ENCODE measurements at regions not wholly inside any gene's neighbourhood (a gene's known extent, or its start where the extent isn't known, plus 50 kb on each side); places are given as distances from the start of the nearest gene placed in this dataset.

DNA sequence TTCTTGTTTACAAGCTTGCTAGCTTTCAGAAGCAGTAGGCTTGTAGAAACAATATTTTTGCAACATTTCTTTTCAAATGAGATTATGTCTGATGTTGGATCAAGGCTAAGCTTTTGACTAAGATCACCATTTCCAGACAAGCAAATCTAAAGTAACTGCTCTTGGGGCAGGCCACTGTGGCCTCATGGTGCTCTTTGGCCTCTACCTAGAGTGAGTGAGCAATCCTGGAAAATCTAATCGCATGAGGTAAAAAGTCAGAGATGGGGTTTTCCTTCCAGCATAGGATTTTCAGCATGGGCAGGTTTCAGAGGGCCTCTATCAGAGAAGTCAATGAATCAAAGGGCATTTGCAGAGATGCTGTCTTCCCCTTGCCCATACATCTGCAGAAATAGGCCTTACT is 331.9 kb downstream of the OMA1 start:
- TF ChIP-seq, protein P1, sequence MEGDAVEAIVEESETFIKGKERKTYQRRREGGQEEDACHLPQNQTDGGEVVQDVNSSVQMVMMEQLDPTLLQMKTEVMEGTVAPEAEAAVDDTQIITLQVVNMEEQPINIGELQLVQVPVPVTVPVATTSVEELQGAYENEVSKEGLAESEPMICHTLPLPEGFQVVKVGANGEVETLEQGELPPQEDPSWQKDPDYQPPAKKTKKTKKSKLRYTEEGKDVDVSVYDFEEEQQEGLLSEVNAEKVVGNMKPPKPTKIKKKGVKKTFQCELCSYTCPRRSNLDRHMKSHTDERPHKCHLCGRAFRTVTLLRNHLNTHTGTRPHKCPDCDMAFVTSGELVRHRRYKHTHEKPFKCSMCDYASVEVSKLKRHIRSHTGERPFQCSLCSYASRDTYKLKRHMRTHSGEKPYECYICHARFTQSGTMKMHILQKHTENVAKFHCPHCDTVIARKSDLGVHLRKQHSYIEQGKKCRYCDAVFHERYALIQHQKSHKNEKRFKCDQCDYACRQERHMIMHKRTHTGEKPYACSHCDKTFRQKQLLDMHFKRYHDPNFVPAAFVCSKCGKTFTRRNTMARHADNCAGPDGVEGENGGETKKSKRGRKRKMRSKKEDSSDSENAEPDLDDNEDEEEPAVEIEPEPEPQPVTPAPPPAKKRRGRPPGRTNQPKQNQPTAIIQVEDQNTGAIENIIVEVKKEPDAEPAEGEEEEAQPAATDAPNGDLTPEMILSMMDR (IDR thresholded peaks at IDR 0.05), result no peak
- Histone ChIP-seq H3K36me3 (no peaks in the 10 kb centered on the region), H3K4me1 (ENCODE audit: control insufficient read depth in 1 of 2, low read depth in 2 of 2) (no peaks in the 10 kb centered on the region), H3K9me3 (no peaks in the 10 kb centered on the region), H3K27me3 (replicated peaks; ENCODE audit: insufficient read depth) (no peaks in the 10 kb centered on the region), H3K4me3 (no peak overlapping the region), H3K27ac (no peak overlapping the region)
- DNase-seq (ENCODE audit: low spot score), result no peak
- ATAC-seq (ENCODE audit: insufficient number of reproducible peaks, low FRiP score, low read depth), result no peak

GRCh38 chr1:58211869-58212268 is 334.7 kb downstream of the OMA1 start:
- no peak overlapping the region for H3K4me3 ChIP-seq
- no peaks in the 10 kb centered on the region for H3K4me1 ChIP-seq (ENCODE audit: control insufficient read depth in 1 of 2, low read depth in 2 of 2)
- ATAC-seq (ENCODE audit: insufficient number of reproducible peaks, low FRiP score, low read depth) (no peak), DNase-seq (ENCODE audit: low spot score) (no peak)
- H3K27ac ChIP-seq, result no peak overlapping the region
- no peaks in the 10 kb centered on the region for H3K9me3 ChIP-seq
- no peaks in the 10 kb centered on the region for H3K36me3 ChIP-seq
- no peaks in the 10 kb centered on the region for H3K27me3 ChIP-seq (replicated peaks; ENCODE audit: insufficient read depth)
- TF ChIP-seq, protein P1 (IDR thresholded peaks at IDR 0.05), result no peak

DNA sequence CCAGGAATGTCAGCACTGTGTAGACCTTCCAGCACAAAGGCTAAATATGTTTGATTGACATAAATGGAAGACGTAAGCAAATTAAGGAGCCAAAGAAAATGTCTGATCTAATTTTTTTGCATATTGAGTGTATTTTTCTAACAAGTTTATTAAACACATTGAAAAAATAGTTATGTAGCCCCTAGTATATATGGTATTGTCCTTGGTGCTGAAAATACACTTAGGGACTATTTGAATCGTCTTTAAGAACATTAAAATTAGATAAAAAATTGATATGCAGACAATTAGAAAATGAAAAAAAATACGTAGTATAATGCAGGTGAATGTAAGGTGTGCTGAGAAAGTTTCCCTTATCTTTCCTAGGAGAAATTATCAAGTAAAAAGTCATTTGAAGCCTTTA is 337.0 kb downstream of the OMA1 start:
- Histone ChIP-seq H3K4me1 (ENCODE audit: control insufficient read depth in 1 of 2, low read depth in 2 of 2) (no peaks in the 10 kb centered on the region), H3K36me3 (no peaks in the 10 kb centered on the region), H3K9me3 (no peaks in the 10 kb centered on the region), H3K27ac (no peak overlapping the region), H3K4me3 (no peak overlapping the region), H3K27me3 (replicated peaks; ENCODE audit: insufficient read depth) (no peaks in the 10 kb centered on the region)
- no peak for DNase-seq (ENCODE audit: low spot score)
- TF ChIP-seq, protein P1 (IDR thresholded peaks at IDR 0.05), result no peak
- ATAC-seq (ENCODE audit: insufficient number of reproducible peaks, low FRiP score, low read depth), result no peak

- DNase-seq (ENCODE audit: low spot score), result no peak
- Histone ChIP-seq H3K36me3 (no peaks in the 10 kb centered on the region), H3K4me1 (ENCODE audit: control insufficient read depth in 1 of 2, low read depth in 2 of 2) (no peaks in the 10 kb centered on the region), H3K9me3 (no peaks in the 10 kb centered on the region), H3K27ac (no peak overlapping the region), H3K27me3 (replicated peaks; ENCODE audit: insufficient read depth) (no peaks in the 10 kb centered on the region), H3K4me3 (no peak overlapping the region)
- TF ChIP-seq, protein P1 (IDR thresholded peaks at IDR 0.05), result no peak
- ATAC-seq (ENCODE audit: insufficient number of reproducible peaks, low FRiP score, low read depth), result no peak
These were observed 339.8 kb downstream of the OMA1 start for GRCh38 chr1:58206749-58207148.

DNA sequence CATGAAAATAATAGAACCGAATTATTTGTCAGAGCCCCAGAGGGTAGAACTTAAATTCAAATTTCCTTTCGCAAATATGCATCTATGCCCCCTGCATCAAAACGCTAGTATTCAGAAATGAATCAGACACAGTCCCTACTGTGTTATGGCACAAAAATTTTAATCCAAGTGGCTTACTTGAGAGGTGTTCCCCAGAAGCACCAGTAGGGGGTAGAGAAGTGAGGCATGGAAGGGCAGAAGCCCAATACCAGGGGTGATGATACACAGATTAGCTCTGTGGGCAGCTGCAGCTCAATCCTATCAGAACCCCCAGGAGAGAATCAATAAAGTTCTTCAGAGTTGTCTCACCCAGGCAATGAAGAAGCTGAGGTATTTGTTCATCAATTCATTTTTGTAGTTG is 342.2 kb downstream of the OMA1 start:
- TF ChIP-seq, protein P1 (IDR thresholded peaks at IDR 0.05), result no peak
- no peaks in the 10 kb centered on the region for H3K9me3 ChIP-seq
- no peaks in the 10 kb centered on the region for H3K27me3 ChIP-seq (replicated peaks; ENCODE audit: insufficient read depth)
- no peak overlapping the region for H3K27ac ChIP-seq
- no peaks in the 10 kb centered on the region for H3K36me3 ChIP-seq
- no peak overlapping the region for H3K4me3 ChIP-seq
- DNase-seq (ENCODE audit: low spot score) (no peak), ATAC-seq (ENCODE audit: insufficient number of reproducible peaks, low FRiP score, low read depth) (no peak)
- H3K4me1 ChIP-seq (ENCODE audit: control insufficient read depth in 1 of 2, low read depth in 2 of 2), result no peaks in the 10 kb centered on the region

All from thoracic aorta (tissue), 2 donors.